Right atrium auricular region (tissue), 2 donors: ENCODE measurements at regions not wholly inside any gene's neighbourhood (a gene's known extent, or its start where the extent isn't known, plus 50 kb on each side); places are given as distances from the start of the nearest gene placed in this dataset.

Experiments
- DNase-seq: peaks from one replicate; pipeline ENCODE4 v3.0.0-alpha.2; 2019; ENCODE audit warnings: low spot score
- H3K27ac ChIP-seq, 2 donors: fragments of 200-600 bp; sonication (generic); 1 replicate in 1 of 2; 2 replicates in 1 of 2; pipeline ENCODE4 v1.5.1; 2016 to 2019
- H3K27me3 ChIP-seq, 2 donors: fragments of 200-600 bp; sonication (generic); one replicate each; pipeline versions ENCODE4 v1.5.1 to v1.6.0; 2017 to 2019
- H3K36me3 ChIP-seq: fragments of 200-600 bp; sonication (generic); one replicate; pipeline ENCODE4 v1.5.1; 2016
- H3K4me1 ChIP-seq, 2 donors: fragments of 200-600 bp; sonication (generic); one replicate each; pipeline versions ENCODE4 v1.5.1 to v1.6.0; 2017 to 2019
- H3K4me3 ChIP-seq, 2 donors: fragments of 200-600 bp; sonication (generic); 1 replicate in 1 of 2; 2 replicates in 1 of 2; pipeline ENCODE4 v1.5.1; 2017 to 2019; ENCODE audit warnings: mild to moderate bottlenecking in 1 of 2, moderate library complexity in 1 of 2
- H3K9me3 ChIP-seq, 2 donors: fragments of 200-600 bp; sonication (generic); one replicate each; pipeline ENCODE4 v1.5.1; 2019
- CTCF ChIP-seq, 2 donors: fragments of 200-600 bp; sonication (generic); IDR thresholded peaks; one replicate each; pipeline ENCODE4 v1.5.1; 2019; ENCODE audit warnings: antibody characterized with exemption in 2 of 2

DNA sequence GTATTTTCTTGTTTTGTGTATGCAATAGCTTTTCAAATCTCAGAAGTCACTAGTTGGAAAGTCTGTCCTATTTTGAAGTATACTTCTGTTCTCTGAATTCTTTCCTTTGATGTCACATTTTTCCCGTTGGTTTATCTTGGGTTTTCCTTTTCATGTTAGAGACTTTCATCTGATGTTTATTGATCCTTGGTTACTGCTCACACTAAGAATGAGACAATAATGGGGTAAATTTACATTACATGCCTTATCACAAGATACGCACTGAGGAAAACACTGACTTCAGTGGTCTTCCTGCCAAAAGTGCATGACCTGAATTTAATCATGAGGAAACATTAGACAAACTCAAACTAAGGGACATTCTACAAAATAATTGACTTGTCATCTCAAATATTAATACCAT, 63.5 kb upstream of the C1GALT1 start:
- no peaks in the 10 kb centered on the region for H3K36me3 ChIP-seq

DNA sequence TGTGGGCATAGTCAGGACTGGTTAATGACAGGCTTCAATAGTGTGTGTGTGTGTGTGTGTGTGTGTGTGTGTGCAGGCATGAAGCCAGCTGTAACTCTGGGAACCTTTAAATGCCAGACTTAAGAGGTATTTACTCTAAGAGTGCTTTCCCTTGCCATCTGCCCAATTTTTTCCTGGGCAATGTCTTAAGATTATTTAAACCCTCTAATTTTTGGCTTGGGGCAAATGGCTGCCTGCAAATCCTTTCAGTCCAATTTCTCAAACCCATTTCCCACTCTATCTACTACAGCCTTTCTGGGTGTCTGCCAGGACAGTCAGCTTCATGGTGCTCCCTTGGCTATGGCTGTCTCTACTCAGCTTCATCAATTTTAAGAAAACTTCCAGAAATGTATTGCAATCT, 62.6 kb upstream of the C1GALT1 start:
- Histone ChIP-seq H3K27ac (no peak overlapping the region), H3K4me1 (peaks cover 0 to 10% of the 10 kb centered on the region in 2 donors), H3K27me3 (no peaks in the 10 kb centered on the region), H3K4me3 (no peak overlapping the region), H3K9me3 (no peaks in the 10 kb centered on the region), H3K36me3 (no peaks in the 10 kb centered on the region)
- no peak for TF ChIP-seq CTCF (IDR thresholded peaks at IDR 0.05)
- no peak for DNase-seq

More for the DNA sequence above, 63.5 kb upstream of the C1GALT1 start:
- no peaks in the 10 kb centered on the region for H3K27me3 ChIP-seq
- H3K9me3 ChIP-seq: no peaks in the 10 kb centered on the region
- H3K4me1 ChIP-seq: peaks cover 0 to 10% of the 10 kb centered on the region in 2 donors
- no peak for TF ChIP-seq CTCF (IDR thresholded peaks at IDR 0.05)
- DNase-seq: no peak
- H3K27ac ChIP-seq: no peak overlapping the region
- no peak overlapping the region for H3K4me3 ChIP-seq

GRCh38 chr7:7122033-7122478, 60.3 kb upstream of the C1GALT1 start:
- no peak for DNase-seq
- H3K4me3 ChIP-seq: no peak overlapping the region
- H3K27ac ChIP-seq: peak overlapping the region in 1 of 2 donors; percentile 69
- H3K27me3 ChIP-seq: no peaks in the 10 kb centered on the region
- H3K9me3 ChIP-seq: no peaks in the 10 kb centered on the region
- no peak for TF ChIP-seq CTCF (IDR thresholded peaks at IDR 0.05)
- H3K36me3 ChIP-seq: no peaks in the 10 kb centered on the region
- peaks cover 0 to 10% of the 10 kb centered on the region in 2 donors for H3K4me1 ChIP-seq

DNA sequence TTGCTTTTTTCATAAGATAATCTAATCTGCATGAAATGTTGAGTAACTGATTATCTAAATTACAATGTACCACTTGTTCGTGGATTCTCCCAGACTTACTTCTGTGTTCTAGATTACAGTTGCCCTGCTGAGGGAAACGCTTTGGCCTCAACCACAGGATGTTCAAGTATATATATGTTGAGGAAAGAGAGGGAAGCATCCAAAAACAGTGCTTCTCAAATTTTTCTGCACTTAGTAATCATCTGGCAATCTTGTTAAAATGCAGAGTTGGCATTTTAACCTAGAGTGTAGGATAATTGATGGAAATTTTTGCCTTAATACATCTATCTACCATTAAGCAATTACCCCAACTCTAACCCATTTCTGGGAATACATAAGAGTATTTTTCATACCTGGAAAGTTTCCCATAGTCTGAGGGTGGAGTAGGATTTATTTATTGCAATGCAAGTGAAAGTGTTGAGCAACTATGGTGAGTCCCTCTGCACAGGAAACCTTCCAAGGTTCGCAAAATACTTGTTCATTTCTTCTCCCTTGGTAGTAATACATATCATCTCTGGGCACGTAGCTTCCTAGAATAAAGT, 59.6 kb upstream of the C1GALT1 start:
- H3K9me3 ChIP-seq: no peaks in the 10 kb centered on the region
- no peak for DNase-seq
- peaks cover 0 to 10% of the 10 kb centered on the region in 2 donors for H3K4me1 ChIP-seq
- TF ChIP-seq CTCF (IDR thresholded peaks at IDR 0.05): no peak
- no peak overlapping the region for H3K4me3 ChIP-seq
- no peaks in the 10 kb centered on the region for H3K36me3 ChIP-seq
- H3K27ac ChIP-seq: peak overlapping the region in 1 of 2 donors; percentile 69
- H3K27me3 ChIP-seq: no peaks in the 10 kb centered on the region

GRCh38 chr7:7125963-7126362, 56.4 kb upstream of the C1GALT1 start:
- H3K27ac ChIP-seq: no peak overlapping the region
- no peak for TF ChIP-seq CTCF (IDR thresholded peaks at IDR 0.05)
- peaks cover 0 to 10% of the 10 kb centered on the region in 2 donors for H3K4me1 ChIP-seq
- H3K4me3 ChIP-seq: no peak overlapping the region
- H3K36me3 ChIP-seq: no peaks in the 10 kb centered on the region
- H3K27me3 ChIP-seq: no peaks in the 10 kb centered on the region
- DNase-seq: no peak
- no peaks in the 10 kb centered on the region for H3K9me3 ChIP-seq

DNA sequence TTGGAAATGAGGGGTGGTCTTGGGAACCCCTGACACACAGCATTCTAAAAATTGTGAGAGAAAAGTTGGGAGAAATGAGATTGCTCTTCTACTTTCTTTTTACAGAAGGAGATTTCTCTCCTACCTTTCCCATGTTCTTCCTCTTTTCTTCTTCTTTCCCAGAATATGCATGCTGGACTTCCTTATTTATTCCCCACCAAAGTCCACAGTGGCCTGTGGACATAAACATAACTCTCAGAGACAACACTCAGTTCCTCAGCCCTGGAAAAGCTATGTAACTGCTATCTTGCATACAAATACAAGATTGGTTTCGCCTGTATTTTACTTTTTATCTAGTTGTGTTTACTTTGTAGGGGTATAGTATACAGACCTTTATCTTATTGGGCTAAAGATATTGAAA, 54.6 kb upstream of the C1GALT1 start:
- Histone ChIP-seq H3K36me3 (no peaks in the 10 kb centered on the region), H3K27me3 (no peaks in the 10 kb centered on the region), H3K9me3 (no peaks in the 10 kb centered on the region), H3K27ac (no peak overlapping the region), H3K4me3 (no peak overlapping the region), H3K4me1 (peaks cover 0 to 9% of the 10 kb centered on the region in 2 donors)
- DNase-seq: no peak
- no peak for TF ChIP-seq CTCF (IDR thresholded peaks at IDR 0.05)
